NB4 (cell line): ENCODE measurements at regions not wholly inside any gene's neighbourhood (a gene's known extent, or its start where the extent isn't known, plus 50 kb on each side); places are given as distances from the start of the nearest gene placed in this dataset.

Source experiments
- DNase-seq: peaks from one replicate; pipeline ENCODE4 v3.0.0; 2010; ENCODE audit warnings: low read depth
- H3K4me3 ChIP-seq: one replicate; pipeline ENCODE4 v1.5.1; 2011; ENCODE audit warnings: mild to moderate bottlenecking, low read depth, low read length, moderate library complexity
- MYC ChIP-seq: IDR thresholded peaks from 2 replicates; pipeline ENCODE4 v1.6.1; 2011; ENCODE audit warnings: low read depth, low read length
- POLR2A ChIP-seq: IDR thresholded peaks from 2 replicates; pipeline ENCODE4 v1.6.1; 2011; ENCODE audit warnings: mild to moderate bottlenecking; ENCODE audit not compliant: insufficient read length; ENCODE audit errors: extremely low read depth
- TF ChIP-seq, protein P1 (sequence below): IDR thresholded peaks from one replicate; pipeline ENCODE4 v1.5.1; 2012; ENCODE audit warnings: low read depth, low read length
- TF ChIP-seq, protein P2 (sequence below): IDR thresholded peaks from 2 replicates; pipeline ENCODE4 v1.6.1; 2011; ENCODE audit warnings: low read depth, low read length

DNA sequence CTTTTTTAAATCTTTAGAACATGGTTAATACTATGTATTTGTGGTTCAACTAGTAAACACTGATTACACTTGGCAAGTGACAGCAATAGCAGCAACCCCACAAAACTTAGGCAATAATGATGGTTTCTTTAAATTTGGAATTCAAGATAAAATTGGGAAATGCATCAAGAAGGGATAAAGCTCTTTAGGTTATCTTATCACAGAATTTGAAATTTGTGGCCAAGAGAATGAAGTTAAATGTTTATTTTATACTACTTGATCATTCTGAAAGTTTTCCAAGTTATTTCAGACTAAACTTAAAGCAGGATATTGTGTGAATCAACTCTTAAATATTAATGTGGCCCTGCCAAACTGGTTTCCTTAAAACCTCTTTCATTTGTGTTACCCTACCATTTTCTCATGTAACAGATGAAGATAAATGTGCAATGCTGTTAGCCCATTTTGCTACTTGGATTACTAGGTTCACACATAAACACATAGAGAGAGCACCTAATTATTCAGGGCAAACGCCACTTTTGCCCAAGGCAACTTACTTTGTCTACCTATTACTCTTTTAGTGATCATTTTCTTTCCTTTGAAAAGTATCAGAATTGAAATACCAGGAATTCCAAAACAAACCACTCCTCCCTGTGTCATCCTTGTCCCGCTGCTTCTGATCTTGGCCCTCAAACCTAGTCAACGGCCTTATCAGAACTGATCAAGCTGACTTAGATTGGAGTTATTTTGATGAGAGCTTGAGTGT is 186.7 kb upstream of the TENT5A start:
- TF ChIP-seq, protein P1, sequence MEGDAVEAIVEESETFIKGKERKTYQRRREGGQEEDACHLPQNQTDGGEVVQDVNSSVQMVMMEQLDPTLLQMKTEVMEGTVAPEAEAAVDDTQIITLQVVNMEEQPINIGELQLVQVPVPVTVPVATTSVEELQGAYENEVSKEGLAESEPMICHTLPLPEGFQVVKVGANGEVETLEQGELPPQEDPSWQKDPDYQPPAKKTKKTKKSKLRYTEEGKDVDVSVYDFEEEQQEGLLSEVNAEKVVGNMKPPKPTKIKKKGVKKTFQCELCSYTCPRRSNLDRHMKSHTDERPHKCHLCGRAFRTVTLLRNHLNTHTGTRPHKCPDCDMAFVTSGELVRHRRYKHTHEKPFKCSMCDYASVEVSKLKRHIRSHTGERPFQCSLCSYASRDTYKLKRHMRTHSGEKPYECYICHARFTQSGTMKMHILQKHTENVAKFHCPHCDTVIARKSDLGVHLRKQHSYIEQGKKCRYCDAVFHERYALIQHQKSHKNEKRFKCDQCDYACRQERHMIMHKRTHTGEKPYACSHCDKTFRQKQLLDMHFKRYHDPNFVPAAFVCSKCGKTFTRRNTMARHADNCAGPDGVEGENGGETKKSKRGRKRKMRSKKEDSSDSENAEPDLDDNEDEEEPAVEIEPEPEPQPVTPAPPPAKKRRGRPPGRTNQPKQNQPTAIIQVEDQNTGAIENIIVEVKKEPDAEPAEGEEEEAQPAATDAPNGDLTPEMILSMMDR: no peak
- TF ChIP-seq POLR2A (no peak), MYC (no peak)
- TF ChIP-seq, protein P2, sequence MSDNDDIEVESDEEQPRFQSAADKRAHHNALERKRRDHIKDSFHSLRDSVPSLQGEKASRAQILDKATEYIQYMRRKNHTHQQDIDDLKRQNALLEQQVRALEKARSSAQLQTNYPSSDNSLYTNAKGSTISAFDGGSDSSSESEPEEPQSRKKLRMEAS: no peak
- H3K4me3 ChIP-seq: no peak overlapping the region
- DNase-seq: no peak

DNA sequence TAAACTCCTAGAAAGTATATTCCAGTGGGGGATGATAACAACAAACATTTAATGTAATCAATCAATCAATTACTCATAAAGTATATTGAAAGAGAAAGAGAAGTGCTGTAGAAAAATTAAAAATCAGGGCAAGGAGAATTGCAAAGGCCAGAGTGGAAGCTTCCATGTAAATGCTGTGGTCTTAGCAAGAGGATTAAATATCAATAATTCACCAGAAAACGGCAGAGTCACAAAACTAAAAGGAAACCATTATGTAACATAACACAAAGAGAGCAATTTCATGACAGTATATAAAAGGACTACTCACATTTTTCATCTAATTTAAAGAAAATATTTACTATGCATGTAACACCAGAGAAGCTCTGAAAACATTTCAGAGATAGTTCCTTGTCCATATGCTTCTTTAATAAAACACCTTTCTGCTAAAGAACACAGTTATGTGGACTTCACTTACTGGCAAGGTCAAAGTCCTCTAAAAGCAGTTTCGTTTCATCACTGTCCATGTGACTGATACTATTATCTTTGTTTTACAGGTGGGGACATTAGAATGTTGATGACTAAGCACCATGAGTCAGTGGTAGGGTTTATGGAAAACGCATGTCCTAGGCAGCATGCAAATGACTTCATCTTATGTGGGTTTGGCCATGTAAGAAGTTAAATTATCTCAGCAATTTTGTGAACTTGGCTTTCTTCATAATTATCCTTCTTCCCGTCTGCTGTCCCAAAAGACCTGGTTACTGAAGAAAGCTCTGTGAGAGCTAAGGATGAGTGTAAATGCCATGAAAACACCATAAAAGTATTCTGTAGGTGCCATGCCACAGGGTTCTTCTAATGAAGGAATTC is 185.8 kb upstream of the TENT5A start:
- peak; percentile 92 for DNase-seq

DNA sequence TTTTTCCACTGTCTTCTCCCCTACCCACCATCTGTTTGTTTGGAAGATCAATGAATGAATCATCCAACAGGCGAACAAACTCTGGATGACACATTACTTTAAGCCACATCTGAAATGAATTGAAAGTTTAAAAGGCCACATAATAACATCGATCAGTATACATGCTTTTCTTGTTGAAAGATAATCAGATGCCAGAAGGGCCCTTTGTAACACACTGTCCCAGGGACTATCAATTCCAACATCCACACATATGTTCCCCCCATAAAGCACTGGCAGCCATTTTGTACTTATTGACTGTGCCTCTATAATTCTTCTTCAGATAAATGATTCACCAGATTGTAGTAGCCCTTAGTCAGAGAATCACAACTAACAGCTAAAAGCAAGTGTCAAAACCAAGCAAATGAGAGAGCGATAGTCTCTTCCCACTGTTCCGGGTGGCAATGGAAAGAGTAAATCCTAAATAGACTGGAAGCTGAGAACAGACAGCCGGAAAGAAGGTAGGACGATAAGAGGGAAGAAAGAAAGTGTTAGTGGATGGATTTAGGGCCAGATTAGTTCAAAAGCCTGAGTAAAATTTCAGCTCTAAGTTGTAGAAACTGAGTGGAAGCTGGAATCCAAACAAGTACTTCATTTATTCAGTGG is 184.9 kb upstream of the TENT5A start:
- no peak for TF ChIP-seq POLR2A
- TF ChIP-seq, protein P2: no peak
- TF ChIP-seq, protein P1: no peak
- no peak for TF ChIP-seq MYC
- no peak overlapping the region for H3K4me3 ChIP-seq
- DNase-seq: no peak

More for the DNA sequence above, 185.8 kb upstream of the TENT5A start:
- no peak overlapping the region for H3K4me3 ChIP-seq
- TF ChIP-seq, protein P2: peak; percentile 94
- TF ChIP-seq POLR2A (no peak), MYC (peak; percentile 91)
- TF ChIP-seq, protein P1: no peak

DNA sequence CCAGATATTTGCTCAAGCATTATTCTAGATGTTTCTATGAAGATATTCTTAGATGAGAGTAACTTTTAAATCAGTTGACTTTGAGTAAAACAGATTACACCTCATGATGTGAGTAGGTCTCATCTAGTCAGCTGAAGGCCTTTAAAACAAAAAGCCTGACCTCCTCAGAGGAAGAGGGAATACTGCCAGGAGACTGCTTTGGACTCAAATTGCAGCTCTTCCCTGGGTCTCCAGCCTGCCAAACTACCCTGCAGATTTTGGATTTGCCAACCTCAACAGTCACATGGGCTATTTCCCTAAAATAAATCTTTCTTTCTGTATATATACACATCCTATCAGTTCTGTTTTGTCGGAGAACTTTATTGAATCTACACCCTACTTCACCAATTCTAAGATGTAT is 182.5 kb upstream of the TENT5A start:
- TF ChIP-seq, protein P1: no peak
- TF ChIP-seq MYC (no peak), POLR2A (no peak)
- TF ChIP-seq, protein P2: no peak
- no peak overlapping the region for H3K4me3 ChIP-seq
- DNase-seq: no peak

DNA sequence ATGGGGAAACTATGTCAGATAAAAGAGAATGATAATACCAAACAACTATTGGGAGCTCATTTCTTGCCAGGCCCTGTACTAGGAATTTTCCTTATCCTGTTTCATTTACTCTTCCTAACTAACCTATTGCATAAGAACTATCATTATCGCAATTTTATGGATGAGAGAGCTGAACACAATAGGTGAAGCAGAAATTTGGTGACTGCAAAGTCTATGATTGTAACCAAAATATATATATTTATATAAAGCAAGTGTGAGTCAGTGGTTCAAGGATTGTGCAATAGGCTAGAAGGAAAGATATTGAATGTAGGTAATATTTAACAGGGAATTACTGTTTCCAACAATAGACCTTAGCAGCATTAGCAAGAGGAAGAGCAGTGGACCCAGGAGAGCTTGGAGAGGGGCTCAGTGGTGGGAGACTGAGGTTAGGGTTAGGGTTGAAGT is 181.1 kb upstream of the TENT5A start:
- no peak overlapping the region for H3K4me3 ChIP-seq
- TF ChIP-seq MYC (no peak), POLR2A (no peak)
- TF ChIP-seq, protein P1: no peak
- TF ChIP-seq, protein P2: no peak
- peak; percentile 14 for DNase-seq
